ENCODE measurements at regions not wholly inside any gene's neighbourhood (a gene's known extent, or its start where the extent isn't known, plus 50 kb on each side); places are given as distances from the start of the nearest gene placed in this dataset.
"Not testable (repeated sequence)": the region's sequence is repeated elsewhere in the genome, so short reads cannot be mapped to it uniquely, and the experiment has no call there.

- H3K4me1 ChIP-seq (ENCODE audit: control insufficient read depth in 2 of 2, insufficient read depth in 1 of 2, low read depth in 1 of 2, low read length in 2 of 2); H3K36me3 ChIP-seq (replicated peaks in 1 of 2; ENCODE audit: control insufficient read depth in 2 of 2, insufficient read depth in 2 of 2, low read length in 2 of 2); H2AK5ac ChIP-seq (ENCODE audit: low read depth, low read length); H3K4me3 ChIP-seq (ENCODE audit: low read length in 2 of 2); H2AFZ ChIP-seq (ENCODE audit: low read length); H2BK15ac ChIP-seq (ENCODE audit: low read length); DNase-seq (ENCODE audit: low spot score); H3K27ac ChIP-seq (replicated peaks; ENCODE audit: low read length); H2BK120ac ChIP-seq (ENCODE audit: low read depth, low read length); H3K18ac ChIP-seq (ENCODE audit: low read length); H3K14ac ChIP-seq (ENCODE audit: low read length); H3K9ac ChIP-seq (ENCODE audit: low read depth, low read length, poor library complexity); H2BK12ac ChIP-seq (ENCODE audit: low read length); H4K91ac ChIP-seq (ENCODE audit: low read depth, low read length, poor library complexity); H3K79me1 ChIP-seq (ENCODE audit: low read depth, low read length); H3K27me3 ChIP-seq (ENCODE audit: control insufficient read depth in 3 of 3, insufficient read depth in 3 of 3, low read depth in 1 of 3, low read length in 3 of 3); H3K9me3 ChIP-seq (replicated peaks in 1 of 2; ENCODE audit: control insufficient read depth in 2 of 2, insufficient read depth in 1 of 2, low read depth in 1 of 2, low read length in 2 of 2); H3K4ac ChIP-seq (ENCODE audit: low read length); H3K4me2 ChIP-seq (ENCODE audit: insufficient read depth, low read length, poor library complexity, severe bottlenecking); H3K23ac ChIP-seq (ENCODE audit: low read depth, low read length, poor library complexity); H4K8ac ChIP-seq (ENCODE audit: low read depth, low read length); H2BK5ac ChIP-seq (ENCODE audit: low read length): not testable (repeated sequence)
- no CpG with 5 or more reads among the region's 7 CpGs for WGBS, 2 donors (ENCODE audit: extremely low coverage in 2 of 2, insufficient read length in 2 of 2, insufficient replicate concordance in 1 of 2)
These were observed 191.9 kb downstream of the ZNF486 start for GRCh38 chr19:20358841-20359465.

DNA sequence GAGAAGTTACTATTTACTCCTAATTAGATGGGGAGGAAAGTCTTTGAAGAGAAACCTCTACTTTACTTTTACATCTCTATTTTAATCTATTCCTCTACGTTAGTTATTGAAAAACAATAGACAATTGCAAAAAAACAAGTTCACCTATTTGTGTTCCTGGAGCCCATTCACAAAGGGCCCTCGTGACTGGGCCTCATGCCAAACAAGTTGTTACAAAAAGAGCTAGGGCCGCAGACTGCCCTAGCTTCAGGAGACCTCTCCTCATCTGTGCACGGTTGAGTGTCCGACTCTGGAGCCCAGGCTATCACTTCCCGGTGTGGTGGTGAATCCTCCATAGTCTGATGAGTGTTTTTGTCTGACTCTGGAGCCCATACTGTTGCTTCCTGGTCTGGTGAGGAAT is 190.9 kb downstream of the ZNF486 start:
- Histone ChIP-seq H3K9me3 (replicated peaks in 1 of 2; ENCODE audit: control insufficient read depth in 2 of 2, insufficient read depth in 1 of 2, low read depth in 1 of 2, low read length in 2 of 2) (peaks cover 0 to 4% of the 10 kb centered on the region in 2 donors), H2BK15ac (ENCODE audit: low read length) (no peak overlapping the region), H3K79me1 (ENCODE audit: low read depth, low read length) (no peaks in the 10 kb centered on the region), H2AK5ac (ENCODE audit: low read depth, low read length) (no peak overlapping the region), H2BK120ac (ENCODE audit: low read depth, low read length) (no peak overlapping the region), H3K4me1 (ENCODE audit: control insufficient read depth in 2 of 2, insufficient read depth in 1 of 2, low read depth in 1 of 2, low read length in 2 of 2) (no peaks in the 10 kb centered on the region), H3K4me2 (ENCODE audit: insufficient read depth, low read length, poor library complexity, severe bottlenecking) (no peak overlapping the region), H3K27me3 (ENCODE audit: control insufficient read depth in 3 of 3, insufficient read depth in 3 of 3, low read depth in 1 of 3, low read length in 3 of 3) (peaks cover 0 to 1% (median 0%) of the 10 kb centered on the region in 3 experiments), H2AFZ (ENCODE audit: low read length) (no peak overlapping the region), H2BK5ac (ENCODE audit: low read length) (no peak overlapping the region), H3K9ac (ENCODE audit: low read depth, low read length, poor library complexity) (no peak overlapping the region), H3K23ac (ENCODE audit: low read depth, low read length, poor library complexity) (no peak overlapping the region), H3K18ac (ENCODE audit: low read length) (no peak overlapping the region), H3K36me3 (replicated peaks in 1 of 2; ENCODE audit: control insufficient read depth in 2 of 2, insufficient read depth in 2 of 2, low read length in 2 of 2) (peaks cover 0 to 3% of the 10 kb centered on the region in 2 donors), H3K4me3 (ENCODE audit: low read length in 2 of 2) (no peak overlapping the region), H3K14ac (ENCODE audit: low read length) (no peak overlapping the region), H3K4ac (ENCODE audit: low read length) (no peak overlapping the region), H4K91ac (ENCODE audit: low read depth, low read length, poor library complexity) (no peak overlapping the region), H2BK12ac (ENCODE audit: low read length) (no peak overlapping the region), H3K27ac (replicated peaks; ENCODE audit: low read length) (no peak overlapping the region), H4K8ac (ENCODE audit: low read depth, low read length) (no peak overlapping the region)
- no CpG with 5 or more reads among the region's 6 CpGs for WGBS, 2 donors (ENCODE audit: extremely low coverage in 2 of 2, insufficient read length in 2 of 2, insufficient replicate concordance in 1 of 2)
- DNase-seq (ENCODE audit: low spot score), result no peak

GRCh38 chr19:20351244-20351643 is 184.2 kb downstream of the ZNF486 start:
- no peak overlapping the region for H2BK15ac ChIP-seq (ENCODE audit: low read length)
- no peaks in the 10 kb centered on the region for H3K27me3 ChIP-seq (ENCODE audit: control insufficient read depth in 3 of 3, insufficient read depth in 3 of 3, low read depth in 1 of 3, low read length in 3 of 3)
- H2AFZ ChIP-seq (ENCODE audit: low read length), result no peak overlapping the region
- no peaks in the 10 kb centered on the region for H3K36me3 ChIP-seq (replicated peaks in 1 of 2; ENCODE audit: control insufficient read depth in 2 of 2, insufficient read depth in 2 of 2, low read length in 2 of 2)
- no peak overlapping the region for H3K4me3 ChIP-seq (ENCODE audit: low read length in 2 of 2)
- no peak overlapping the region for H3K14ac ChIP-seq (ENCODE audit: low read length)
- H2BK5ac ChIP-seq (ENCODE audit: low read length), result no peak overlapping the region
- H3K9ac ChIP-seq (ENCODE audit: low read depth, low read length, poor library complexity), result no peak overlapping the region
- no peak overlapping the region for H3K4ac ChIP-seq (ENCODE audit: low read length)
- H3K4me2 ChIP-seq (ENCODE audit: insufficient read depth, low read length, poor library complexity, severe bottlenecking), result no peak overlapping the region
- H3K18ac ChIP-seq (ENCODE audit: low read length), result no peak overlapping the region
- H4K91ac ChIP-seq (ENCODE audit: low read depth, low read length, poor library complexity), result no peak overlapping the region
- H3K4me1 ChIP-seq (ENCODE audit: control insufficient read depth in 2 of 2, insufficient read depth in 1 of 2, low read depth in 1 of 2, low read length in 2 of 2), result peaks cover 0 to 3% of the 10 kb centered on the region in 2 donors
- no peak overlapping the region for H2AK5ac ChIP-seq (ENCODE audit: low read depth, low read length)
- H3K9me3 ChIP-seq (replicated peaks in 1 of 2; ENCODE audit: control insufficient read depth in 2 of 2, insufficient read depth in 1 of 2, low read depth in 1 of 2, low read length in 2 of 2), result no peaks in the 10 kb centered on the region
- no peak overlapping the region for H3K27ac ChIP-seq (replicated peaks; ENCODE audit: low read length)
- H2BK120ac ChIP-seq (ENCODE audit: low read depth, low read length), result no peak overlapping the region
- H3K23ac ChIP-seq (ENCODE audit: low read depth, low read length, poor library complexity), result no peak overlapping the region
- no peaks in the 10 kb centered on the region for H3K79me1 ChIP-seq (ENCODE audit: low read depth, low read length)
- no peak overlapping the region for H2BK12ac ChIP-seq (ENCODE audit: low read length)
- H4K8ac ChIP-seq (ENCODE audit: low read depth, low read length), result no peak overlapping the region
- no peak for DNase-seq (ENCODE audit: low spot score)

GRCh38 chr19:20349206-20349605 is 182.2 kb downstream of the ZNF486 start:
- no peak overlapping the region for H2AFZ ChIP-seq (ENCODE audit: low read length)
- H4K91ac ChIP-seq (ENCODE audit: low read depth, low read length, poor library complexity), result no peak overlapping the region
- H3K9ac ChIP-seq (ENCODE audit: low read depth, low read length, poor library complexity), result no peak overlapping the region
- no peak overlapping the region for H3K18ac ChIP-seq (ENCODE audit: low read length)
- H3K79me1 ChIP-seq (ENCODE audit: low read depth, low read length), result no peaks in the 10 kb centered on the region
- no peak overlapping the region for H2BK12ac ChIP-seq (ENCODE audit: low read length)
- no peak overlapping the region for H3K4me2 ChIP-seq (ENCODE audit: insufficient read depth, low read length, poor library complexity, severe bottlenecking)
- no peak overlapping the region for H2BK120ac ChIP-seq (ENCODE audit: low read depth, low read length)
- no peaks in the 10 kb centered on the region for H3K36me3 ChIP-seq (replicated peaks in 1 of 2; ENCODE audit: control insufficient read depth in 2 of 2, insufficient read depth in 2 of 2, low read length in 2 of 2)
- H2BK15ac ChIP-seq (ENCODE audit: low read length), result no peak overlapping the region
- H2AK5ac ChIP-seq (ENCODE audit: low read depth, low read length), result no peak overlapping the region
- no peak overlapping the region for H3K4me3 ChIP-seq (ENCODE audit: low read length in 2 of 2)
- no peak overlapping the region for H3K23ac ChIP-seq (ENCODE audit: low read depth, low read length, poor library complexity)
- DNase-seq (ENCODE audit: low spot score), result no peak
- H3K27me3 ChIP-seq (ENCODE audit: control insufficient read depth in 3 of 3, insufficient read depth in 3 of 3, low read depth in 1 of 3, low read length in 3 of 3), result no peaks in the 10 kb centered on the region
- no peaks in the 10 kb centered on the region for H3K9me3 ChIP-seq (replicated peaks in 1 of 2; ENCODE audit: control insufficient read depth in 2 of 2, insufficient read depth in 1 of 2, low read depth in 1 of 2, low read length in 2 of 2)
- H3K4me1 ChIP-seq (ENCODE audit: control insufficient read depth in 2 of 2, insufficient read depth in 1 of 2, low read depth in 1 of 2, low read length in 2 of 2), result peaks cover 0 to 3% of the 10 kb centered on the region in 2 donors
- no CpG with 5 or more reads among the region's 2 CpGs for WGBS, 2 donors (ENCODE audit: extremely low coverage in 2 of 2, insufficient read length in 2 of 2, insufficient replicate concordance in 1 of 2)
- no peak overlapping the region for H3K27ac ChIP-seq (replicated peaks; ENCODE audit: low read length)
- H2BK5ac ChIP-seq (ENCODE audit: low read length), result no peak overlapping the region
- no peak overlapping the region for H4K8ac ChIP-seq (ENCODE audit: low read depth, low read length)
- no peak overlapping the region for H3K14ac ChIP-seq (ENCODE audit: low read length)
- no peak overlapping the region for H3K4ac ChIP-seq (ENCODE audit: low read length)

All from neuronal stem cell (in vitro differentiated cells).